ENCODE measurements at regions not wholly inside any gene's neighbourhood (a gene's known extent, or its start where the extent isn't known, plus 50 kb on each side); places are given as distances from the start of the nearest gene placed in this dataset.

DNA sequence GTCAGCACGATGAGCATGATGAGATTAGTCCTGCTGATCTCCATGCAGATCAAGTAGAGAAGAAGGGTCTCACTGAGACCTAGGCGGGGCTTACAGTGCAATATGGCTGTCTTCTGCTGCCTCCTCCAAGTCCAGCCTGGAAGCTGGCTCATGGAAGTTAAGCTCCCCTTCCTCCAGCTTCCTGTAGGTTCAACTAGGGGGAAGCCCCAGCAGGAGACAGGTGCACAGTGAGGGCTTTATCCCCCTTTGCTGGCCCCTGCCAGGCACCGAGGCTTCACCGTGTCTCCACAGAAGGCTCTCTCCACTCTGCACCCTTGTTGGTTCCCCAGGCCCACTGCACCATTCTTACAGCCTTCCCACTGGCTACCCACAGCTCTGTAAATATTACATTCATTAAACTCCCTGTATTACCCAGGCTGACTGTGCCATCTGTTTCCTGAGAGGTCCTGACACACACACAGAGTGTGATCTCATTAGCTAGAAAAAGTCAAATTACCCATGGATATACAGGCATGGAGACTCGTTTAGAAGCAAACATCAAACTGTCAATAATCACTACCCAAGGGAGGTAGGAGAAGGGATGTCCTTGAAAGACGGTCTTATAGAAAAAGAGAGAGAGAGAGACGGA, 90.4 kb downstream of the SLC2A10 start:
- TF ChIP-seq, protein P1, sequence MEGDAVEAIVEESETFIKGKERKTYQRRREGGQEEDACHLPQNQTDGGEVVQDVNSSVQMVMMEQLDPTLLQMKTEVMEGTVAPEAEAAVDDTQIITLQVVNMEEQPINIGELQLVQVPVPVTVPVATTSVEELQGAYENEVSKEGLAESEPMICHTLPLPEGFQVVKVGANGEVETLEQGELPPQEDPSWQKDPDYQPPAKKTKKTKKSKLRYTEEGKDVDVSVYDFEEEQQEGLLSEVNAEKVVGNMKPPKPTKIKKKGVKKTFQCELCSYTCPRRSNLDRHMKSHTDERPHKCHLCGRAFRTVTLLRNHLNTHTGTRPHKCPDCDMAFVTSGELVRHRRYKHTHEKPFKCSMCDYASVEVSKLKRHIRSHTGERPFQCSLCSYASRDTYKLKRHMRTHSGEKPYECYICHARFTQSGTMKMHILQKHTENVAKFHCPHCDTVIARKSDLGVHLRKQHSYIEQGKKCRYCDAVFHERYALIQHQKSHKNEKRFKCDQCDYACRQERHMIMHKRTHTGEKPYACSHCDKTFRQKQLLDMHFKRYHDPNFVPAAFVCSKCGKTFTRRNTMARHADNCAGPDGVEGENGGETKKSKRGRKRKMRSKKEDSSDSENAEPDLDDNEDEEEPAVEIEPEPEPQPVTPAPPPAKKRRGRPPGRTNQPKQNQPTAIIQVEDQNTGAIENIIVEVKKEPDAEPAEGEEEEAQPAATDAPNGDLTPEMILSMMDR (IDR thresholded peaks at IDR 0.05) = no peak
- TF ChIP-seq POLR2A (IDR thresholded peaks at IDR 0.05) = no peak

Measured in body of pancreas (tissue), 4 donors.